ENCODE measurements at regions not wholly inside any gene's neighbourhood (a gene's known extent, or its start where the extent isn't known, plus 50 kb on each side); places are given as distances from the start of the nearest gene placed in this dataset.

- Histone ChIP-seq H3K36me3 (ENCODE audit: insufficient read depth, low read length) (no peaks in the 10 kb centered on the region), H3F3A (ENCODE audit: insufficient read depth, low read length) (no peaks in the 10 kb centered on the region), H3K9me3 (ENCODE audit: low read length) (no peaks in the 10 kb centered on the region), H3K27ac (ENCODE audit: low read depth, low read length, poor library complexity, severe bottlenecking) (no peak overlapping the region), H4K20me1 (ENCODE audit: insufficient read depth, low read length) (no peaks in the 10 kb centered on the region), H3K9me2 (ENCODE audit: low read depth, low read length) (no peaks in the 10 kb centered on the region), H3K4me2 (ENCODE audit: low read length) (no peak overlapping the region), H3K27me3 (ENCODE audit: insufficient read depth, low read length) (no peaks in the 10 kb centered on the region), H2AFZ (ENCODE audit: low read length) (no peak overlapping the region), H3K9ac (ENCODE audit: low read length) (no peak overlapping the region), H3K4me3 (ENCODE audit: low read depth, low read length, poor library complexity, severe bottlenecking) (no peak overlapping the region), H3K79me2 (ENCODE audit: insufficient read depth, low read length) (no peaks in the 10 kb centered on the region), H3K4me1 (ENCODE audit: insufficient read depth, low read length, severe bottlenecking) (no peaks in the 10 kb centered on the region)
- TF ChIP-seq EZH2 (IDR thresholded peaks at IDR 0.05; ENCODE audit: borderline replicate concordance, low read length) = no peak
- TF ChIP-seq CTCF (IDR thresholded peaks at IDR 0.05; ENCODE audit: low read length) = no peak
These were observed 71.3 kb upstream of the PGRMC2 start for GRCh38 chr4:128358913-128359279.

- H3K4me1 ChIP-seq (ENCODE audit: insufficient read depth, low read length, severe bottlenecking) = no peaks in the 10 kb centered on the region
- no peaks in the 10 kb centered on the region for H4K20me1 ChIP-seq (ENCODE audit: insufficient read depth, low read length)
- no peaks in the 10 kb centered on the region for H3F3A ChIP-seq (ENCODE audit: insufficient read depth, low read length)
- H3K27ac ChIP-seq (ENCODE audit: low read depth, low read length, poor library complexity, severe bottlenecking) = no peak overlapping the region
- H3K4me3 ChIP-seq (ENCODE audit: low read depth, low read length, poor library complexity, severe bottlenecking) = no peak overlapping the region
- no peak for TF ChIP-seq EZH2 (IDR thresholded peaks at IDR 0.05; ENCODE audit: borderline replicate concordance, low read length)
- no peak for TF ChIP-seq CTCF (IDR thresholded peaks at IDR 0.05; ENCODE audit: low read length)
- no peaks in the 10 kb centered on the region for H3K9me2 ChIP-seq (ENCODE audit: low read depth, low read length)
- no peak overlapping the region for H2AFZ ChIP-seq (ENCODE audit: low read length)
- H3K9ac ChIP-seq (ENCODE audit: low read length) = no peak overlapping the region
- no peaks in the 10 kb centered on the region for H3K9me3 ChIP-seq (ENCODE audit: low read length)
- no peaks in the 10 kb centered on the region for H3K79me2 ChIP-seq (ENCODE audit: insufficient read depth, low read length)
- H3K4me2 ChIP-seq (ENCODE audit: low read length) = no peak overlapping the region
- no peaks in the 10 kb centered on the region for H3K27me3 ChIP-seq (ENCODE audit: insufficient read depth, low read length)
- H3K36me3 ChIP-seq (ENCODE audit: insufficient read depth, low read length) = no peaks in the 10 kb centered on the region
These were observed 70.8 kb upstream of the PGRMC2 start for GRCh38 chr4:128358231-128358912.

- no peaks in the 10 kb centered on the region for H3K9me2 ChIP-seq (ENCODE audit: low read depth, low read length)
- H3K79me2 ChIP-seq (ENCODE audit: insufficient read depth, low read length) = no peaks in the 10 kb centered on the region
- no peaks in the 10 kb centered on the region for H3K27me3 ChIP-seq (ENCODE audit: insufficient read depth, low read length)
- H3K4me2 ChIP-seq (ENCODE audit: low read length) = no peak overlapping the region
- no peaks in the 10 kb centered on the region for H4K20me1 ChIP-seq (ENCODE audit: insufficient read depth, low read length)
- H3K9ac ChIP-seq (ENCODE audit: low read length) = no peak overlapping the region
- no peaks in the 10 kb centered on the region for H3K4me1 ChIP-seq (ENCODE audit: insufficient read depth, low read length, severe bottlenecking)
- H3F3A ChIP-seq (ENCODE audit: insufficient read depth, low read length) = no peaks in the 10 kb centered on the region
- H3K36me3 ChIP-seq (ENCODE audit: insufficient read depth, low read length) = no peaks in the 10 kb centered on the region
- TF ChIP-seq EZH2 (IDR thresholded peaks at IDR 0.05; ENCODE audit: borderline replicate concordance, low read length) (no peak), CTCF (IDR thresholded peaks at IDR 0.05; ENCODE audit: low read length) (no peak)
- H3K4me3 ChIP-seq (ENCODE audit: low read depth, low read length, poor library complexity, severe bottlenecking) = no peak overlapping the region
- H3K9me3 ChIP-seq (ENCODE audit: low read length) = no peaks in the 10 kb centered on the region
- H2AFZ ChIP-seq (ENCODE audit: low read length) = no peak overlapping the region
- H3K27ac ChIP-seq (ENCODE audit: low read depth, low read length, poor library complexity, severe bottlenecking) = no peak overlapping the region
These were observed 69.7 kb upstream of the PGRMC2 start for GRCh38 chr4:128357286-128357685.
